HEK293 (cell line): ENCODE measurements at regions not wholly inside any gene's neighbourhood (a gene's known extent, or its start where the extent isn't known, plus 50 kb on each side); places are given as distances from the start of the nearest gene placed in this dataset.

ENCODE experiments used
- CTCF ChIP-seq: fragments of 450-650 bp; formaldehyde crosslinking; IDR thresholded peaks from 2 replicates; pipeline ENCODE4 v1.5.1; 2016; ENCODE audit warnings: missing biosample characterization, missing genetic modification characterization
- YY1 ChIP-seq: fragments of 450-650 bp; formaldehyde crosslinking; IDR thresholded peaks from 2 replicates; pipeline ENCODE4 v1.5.1; 2018; ENCODE audit warnings: missing biosample characterization, missing genetic modification characterization
- ZNF10 ChIP-seq: fragments of 450-650 bp; formaldehyde crosslinking; IDR thresholded peaks from 2 replicates; pipeline ENCODE4 v1.5.1; 2017; ENCODE audit warnings: missing biosample characterization, missing genetic modification characterization

- no peak for TF ChIP-seq YY1 (tag by site-specific recombination)
- TF ChIP-seq CTCF (tag by site-specific recombination): no peak
- no peak for TF ChIP-seq ZNF10 (tag by site-specific recombination)
Observed at GRCh38 chr2:6653281-6653750, 212.4 kb downstream of the CMPK2 start.
